ENCODE measurements at regions not wholly inside any gene's neighbourhood (a gene's known extent, or its start where the extent isn't known, plus 50 kb on each side); places are given as distances from the start of the nearest gene placed in this dataset.

GRCh38 chr18:55111271-55111670, 152.0 kb upstream of the CCDC68 start:
- TF ChIP-seq CTCF (IDR thresholded peaks at IDR 0.05), result no peak
- TF ChIP-seq POLR2A (IDR thresholded peaks at IDR 0.05), result no peak

Data from right lobe of liver (tissue), 4 donors.